ENCODE measurements at regions not wholly inside any gene's neighbourhood (a gene's known extent, or its start where the extent isn't known, plus 50 kb on each side); places are given as distances from the start of the nearest gene placed in this dataset.

DNA sequence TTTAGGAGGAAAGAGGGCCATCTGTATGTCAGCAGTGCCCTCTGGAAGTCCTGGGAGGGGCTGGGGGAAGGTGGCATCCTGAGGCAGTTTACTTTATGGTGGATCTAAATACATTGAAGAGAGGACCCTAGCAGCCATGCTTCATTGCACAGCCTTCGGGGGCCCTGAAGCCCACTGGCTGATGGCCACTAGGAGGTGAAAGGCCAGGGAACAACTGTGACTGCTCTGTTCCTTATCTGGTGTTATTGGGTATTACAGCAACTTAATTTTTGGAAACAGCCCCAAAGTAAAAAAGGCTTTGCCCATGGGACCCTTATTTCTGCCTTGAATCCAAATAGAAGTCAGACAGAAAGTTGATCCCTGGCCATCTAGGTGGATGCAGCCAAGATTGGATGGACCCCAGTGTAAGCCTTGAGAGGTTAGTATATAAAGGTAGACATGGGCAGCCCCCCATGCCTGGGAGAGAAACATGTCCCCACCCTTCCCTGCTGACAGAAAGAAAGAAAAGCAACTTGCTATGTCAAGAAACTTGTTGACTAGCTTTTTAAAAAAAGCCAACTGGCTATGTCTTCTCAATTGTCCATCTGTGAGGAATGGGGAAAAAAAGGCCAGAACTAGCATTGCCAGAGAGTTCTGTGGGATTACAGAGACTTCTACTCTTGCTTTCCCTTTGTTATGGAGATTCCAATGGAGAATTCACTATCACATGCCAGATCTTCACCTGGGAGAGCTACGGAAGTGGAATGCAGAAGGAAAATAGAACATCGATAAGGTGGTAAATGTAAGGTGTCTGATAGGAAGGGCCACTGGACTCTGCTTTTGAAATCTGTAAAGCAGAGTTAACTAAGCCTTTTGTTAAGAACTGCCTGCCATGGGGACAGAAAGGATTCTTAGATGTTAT is 58.6 kb upstream of the OSR1 start:
- DNase-seq = no peak

DNA sequence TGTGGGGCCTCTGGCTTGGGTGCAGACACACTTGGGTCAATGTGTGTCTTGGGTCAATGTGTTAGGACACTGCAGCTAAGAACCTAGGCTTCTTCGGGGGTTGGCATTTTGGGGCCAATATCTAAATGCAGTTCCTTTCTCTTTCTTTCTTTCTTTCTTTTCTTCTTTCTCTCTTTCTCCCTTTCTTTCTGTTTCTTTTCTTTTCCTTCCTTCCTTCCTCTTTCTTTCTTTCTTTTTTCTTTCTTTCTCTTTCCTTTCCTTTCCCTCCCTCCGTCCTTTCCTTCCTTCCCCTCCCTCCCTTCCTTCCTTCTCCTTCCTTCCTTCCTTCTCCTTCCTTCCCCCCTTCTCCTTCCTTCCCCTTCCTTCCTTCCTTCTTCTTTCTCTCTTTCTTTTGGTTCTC is 57.7 kb upstream of the OSR1 start:
- DNase-seq = no peak

DNA sequence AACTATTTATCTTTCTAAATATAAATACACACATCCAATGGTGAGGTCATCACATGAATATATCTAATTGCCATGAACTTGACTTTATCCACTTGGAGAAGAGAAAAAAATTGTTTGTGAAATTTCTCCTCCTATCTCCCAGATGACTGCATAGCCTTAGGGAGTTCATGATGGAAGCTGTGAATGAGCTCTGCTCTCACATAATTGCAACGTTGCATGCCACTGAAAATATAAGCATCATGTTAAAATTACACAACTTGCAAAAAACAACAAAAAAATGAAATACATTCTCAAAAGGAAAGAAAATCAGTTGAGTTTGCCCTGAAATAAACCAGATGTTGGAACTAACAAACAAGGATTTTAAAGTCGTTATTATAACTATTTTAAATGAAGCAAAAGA is 50.6 kb upstream of the OSR1 start:
- no peak for DNase-seq

DNA sequence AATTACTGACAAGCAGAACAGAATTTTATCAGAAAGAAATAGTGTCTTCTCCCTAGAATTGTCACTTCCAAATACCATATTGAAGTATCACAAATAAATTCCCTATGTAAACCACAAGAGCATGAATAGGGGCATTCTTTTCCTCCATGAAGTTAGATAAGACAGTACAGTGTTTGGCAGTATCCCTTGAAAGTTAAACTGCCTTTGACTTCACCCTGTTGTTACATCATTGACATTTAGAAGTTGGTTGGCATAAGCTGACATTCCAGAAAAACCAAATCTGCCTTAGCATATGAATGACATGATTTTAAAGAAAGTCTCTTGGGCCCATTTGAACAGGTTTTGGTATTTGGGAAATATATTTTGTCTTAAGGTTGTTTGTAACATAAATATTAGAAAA is 50.2 kb upstream of the OSR1 start:
- DNase-seq = no peak

Data from CD4-positive, alpha-beta T cell treated with Interleukin-17A for 1 hour (primary cell).